Trophoblast cell (in vitro differentiated cells and primary cell): ENCODE measurements at regions not wholly inside any gene's neighbourhood (a gene's known extent, or its start where the extent isn't known, plus 50 kb on each side); places are given as distances from the start of the nearest gene placed in this dataset.

Experiments used
- DNase-seq, 2 donors: peaks; one replicate each; pipeline ENCODE4 v3.0.0-alpha.2; 2016
- H2AFZ ChIP-seq: 2 replicates; pipeline ENCODE4 v1.6.1; 2013; ENCODE audit warnings: low read length, moderate library complexity, mild to moderate bottlenecking; ENCODE audit not compliant: insufficient read depth, poor library complexity
- H2AK5ac ChIP-seq: 2 replicates; pipeline ENCODE4 v1.6.1; 2013; ENCODE audit warnings: mild to moderate bottlenecking, low read length
- H2BK120ac ChIP-seq: 2 replicates; pipeline ENCODE4 v1.6.1; 2013; ENCODE audit warnings: low read length, mild to moderate bottlenecking, moderate library complexity; ENCODE audit not compliant: insufficient read depth, poor library complexity
- H2BK12ac ChIP-seq: 2 replicates; pipeline ENCODE4 v1.6.1; 2013; ENCODE audit warnings: mild to moderate bottlenecking, low read length, moderate library complexity
- H2BK5ac ChIP-seq: 2 replicates; pipeline ENCODE4 v1.6.1; 2013; ENCODE audit warnings: low read length, low read depth, moderate library complexity, mild to moderate bottlenecking; ENCODE audit not compliant: poor library complexity
- H3K14ac ChIP-seq: 2 replicates; pipeline ENCODE4 v1.6.1; 2013; ENCODE audit warnings: mild to moderate bottlenecking, low read length
- H3K18ac ChIP-seq: 2 replicates; pipeline ENCODE4 v1.6.1; 2013; ENCODE audit warnings: mild to moderate bottlenecking, low read length
- H3K23ac ChIP-seq: 2 replicates; pipeline ENCODE4 v1.6.1; 2013; ENCODE audit warnings: low read length
- H3K27ac ChIP-seq: 2 replicates; pipeline ENCODE4 v1.5.1; 2013; ENCODE audit warnings: low read depth, mild to moderate bottlenecking, inconsistent platforms, low read length, moderate library complexity
- H3K27me3 ChIP-seq: 2 replicates; pipeline ENCODE4 v1.6.1; 2013; ENCODE audit warnings: inconsistent platforms, mild to moderate bottlenecking, low read length, moderate library complexity; ENCODE audit not compliant: insufficient read depth
- H3K36me3 ChIP-seq, 2 experiments: 1 replicate in 1 of 2; 2 replicates in 1 of 2; pipeline ENCODE4 v1.6.1; 2013; ENCODE audit warnings: low read length in 2 of 2, mild to moderate bottlenecking in 2 of 2, moderate library complexity in 1 of 2; ENCODE audit not compliant: insufficient read depth in 2 of 2, control insufficient read depth in 1 of 2
- H3K4ac ChIP-seq: 2 replicates; pipeline ENCODE4 v1.6.1; 2013; ENCODE audit warnings: low read depth, mild to moderate bottlenecking, low read length, moderate library complexity
- H3K4me1 ChIP-seq, 2 experiments: 1 replicate in 1 of 2; 2 replicates in 1 of 2; pipeline ENCODE4 v1.6.1; 2013; ENCODE audit warnings: low read length in 2 of 2, mild to moderate bottlenecking in 2 of 2, moderate library complexity in 1 of 2; ENCODE audit not compliant: insufficient read depth in 2 of 2, control insufficient read depth in 1 of 2
- H3K4me2 ChIP-seq: 2 replicates; pipeline ENCODE4 v1.6.1; 2013; ENCODE audit warnings: inconsistent platforms, mild to moderate bottlenecking, low read length, moderate library complexity
- H3K4me3 ChIP-seq: 2 replicates; pipeline ENCODE4 v1.5.1; 2013; ENCODE audit warnings: mild to moderate bottlenecking, low read depth, low read length, inconsistent platforms
- H3K79me1 ChIP-seq: one replicate; pipeline ENCODE4 v1.6.1; 2013; ENCODE audit warnings: low read length
- H3K79me2 ChIP-seq: 2 replicates; pipeline ENCODE4 v1.6.1; 2013; ENCODE audit warnings: low read length, mild to moderate bottlenecking; ENCODE audit not compliant: control insufficient read depth, insufficient read depth, poor library complexity
- H3K9ac ChIP-seq: 2 replicates; pipeline ENCODE4 v1.6.1; 2013; ENCODE audit warnings: mild to moderate bottlenecking, low read length
- H3K9me3 ChIP-seq: 2 replicates; pipeline ENCODE4 v1.6.1; 2013; ENCODE audit warnings: low read depth, mild to moderate bottlenecking, control low read depth, inconsistent platforms, low read length; ENCODE audit not compliant: insufficient read depth
- H4K12ac ChIP-seq: 2 replicates; pipeline ENCODE4 v1.6.1; 2013; ENCODE audit warnings: low read depth, mild to moderate bottlenecking, low read length, moderate library complexity
- H4K8ac ChIP-seq: 2 replicates; pipeline ENCODE4 v1.6.1; 2013; ENCODE audit warnings: low read depth, mild to moderate bottlenecking, low read length, moderate library complexity
- H4K91ac ChIP-seq: one replicate; pipeline ENCODE4 v1.6.1; 2013; ENCODE audit warnings: low read depth, mild to moderate bottlenecking, low read length, moderate library complexity
- WGBS: extraction: QIAGEN DNeasy Blood & Tissue Kit; methylation state at CpG from one replicate; pipeline ENCODE4 v1.1.7; 2013; ENCODE audit warnings: missing lambda C conversion rate; ENCODE audit not compliant: insufficient read length, insufficient coverage; ENCODE audit errors: extremely low coverage; 5-methylcytosine and 5-hydroxymethylcytosine counted together

DNA sequence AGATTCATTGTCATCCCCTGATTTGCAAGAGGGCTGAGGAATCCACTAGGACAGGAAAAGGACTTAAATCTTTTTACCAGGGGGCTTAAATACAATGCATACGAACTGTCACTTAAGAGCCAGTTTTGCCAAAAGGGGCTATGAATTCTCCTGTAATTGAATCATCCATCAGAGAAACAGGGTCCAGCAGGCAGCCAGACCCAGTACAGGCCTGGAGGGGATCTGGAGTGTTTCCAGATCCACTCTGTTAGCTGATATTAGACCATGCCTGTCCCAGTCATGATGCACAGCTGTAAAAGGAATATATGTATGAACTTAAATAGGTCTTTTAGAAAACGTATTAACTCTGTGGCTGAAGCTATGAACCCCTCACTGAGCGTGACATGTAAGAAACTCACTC is 53.8 kb upstream of the PRSS23 start:
- Histone ChIP-seq H3K27ac (peak overlapping the region; percentile 93), H4K8ac (peak overlapping the region; percentile 11), H2AFZ (no peak overlapping the region), H3K9me3 (no peaks in the 10 kb centered on the region), H3K9ac (peak overlapping the region; percentile 21), H2AK5ac (peak overlapping the region; percentile 64), H2BK5ac (peak overlapping the region; percentile 79), H3K36me3 (no peaks in the 10 kb centered on the region), H3K79me2 (peaks cover 2% of the 10 kb centered on the region), H3K4me3 (no peak overlapping the region), H3K14ac (peak overlapping the region; percentile 38), H3K23ac (no peak overlapping the region), H3K27me3 (no peaks in the 10 kb centered on the region), H3K4ac (peak overlapping the region; percentile 10), H4K12ac (no peak overlapping the region), H2BK12ac (no peak overlapping the region), H3K4me1 (peaks cover 34 to 44% of the 10 kb centered on the region in 2 experiments), H4K91ac (peak overlapping the region; percentile 93), H3K18ac (no peak overlapping the region), H3K79me1 (peaks cover 43% of the 10 kb centered on the region), H2BK120ac (peak overlapping the region; percentile 86), H3K4me2 (peak overlapping the region; percentile 24)
- no peak for DNase-seq
- no CpG with 5 or more reads among the region's 3 CpGs for WGBS

DNA sequence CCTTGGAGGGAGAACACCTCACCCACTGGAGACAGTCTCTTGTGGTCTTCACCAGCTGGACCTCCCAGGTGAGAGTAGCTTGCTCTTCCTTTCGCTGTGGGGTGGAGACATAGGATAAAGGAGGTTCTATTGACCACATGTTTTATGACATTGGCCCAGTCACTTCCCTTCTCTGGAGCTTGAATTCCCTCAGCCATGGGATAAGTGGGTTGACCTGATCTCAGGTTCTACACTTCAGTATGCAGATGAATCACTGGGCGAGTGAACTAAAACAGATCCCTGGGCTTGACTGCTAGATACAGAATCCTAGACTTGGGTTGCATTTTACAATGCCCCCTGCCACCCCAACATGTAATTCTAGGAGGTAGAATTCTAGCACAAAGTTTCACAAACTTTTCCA is 54.8 kb upstream of the PRSS23 start:
- H3K14ac ChIP-seq = peak overlapping the region; percentile 85
- H3K9ac ChIP-seq = no peak overlapping the region
- no peak overlapping the region for H2AFZ ChIP-seq
- no peak overlapping the region for H3K4me3 ChIP-seq
- no peak overlapping the region for H3K4me2 ChIP-seq
- peak overlapping the region; percentile 70 for H2BK120ac ChIP-seq
- peaks cover 4% of the 10 kb centered on the region for H3K79me2 ChIP-seq
- no CpG with 5 or more reads among the region's 2 CpGs for WGBS
- H3K27me3 ChIP-seq = no peaks in the 10 kb centered on the region
- H4K8ac ChIP-seq = peak overlapping the region; percentile 63
- H3K4ac ChIP-seq = peak overlapping the region; percentile 53
- H3K18ac ChIP-seq = peak overlapping the region; percentile 35
- peak overlapping the region; percentile 76 for H2AK5ac ChIP-seq
- H3K79me1 ChIP-seq = peaks cover 51% of the 10 kb centered on the region
- H3K23ac ChIP-seq = no peak overlapping the region
- H2BK5ac ChIP-seq = peak overlapping the region; percentile 3
- H3K9me3 ChIP-seq = no peaks in the 10 kb centered on the region
- H3K36me3 ChIP-seq = no peaks in the 10 kb centered on the region
- H3K4me1 ChIP-seq = peaks cover 40 to 51% of the 10 kb centered on the region in 2 experiments
- H4K91ac ChIP-seq = peak overlapping the region; percentile 85
- no peak overlapping the region for H4K12ac ChIP-seq
- peak overlapping the region; percentile 78 for H3K27ac ChIP-seq
- H2BK12ac ChIP-seq = peak overlapping the region; percentile 90
- peak in 1 of 2 donors; percentile 12 for DNase-seq

- Histone ChIP-seq H3K9me3 (no peaks in the 10 kb centered on the region), H2AK5ac (no peak overlapping the region), H3K4ac (peak overlapping the region; percentile 18), H2BK12ac (peak overlapping the region; percentile 72), H4K91ac (peak overlapping the region; percentile 82), H3K36me3 (no peaks in the 10 kb centered on the region), H3K14ac (peak overlapping the region; percentile 31), H3K4me1 (peaks cover 41 to 59% of the 10 kb centered on the region in 2 experiments), H4K12ac (no peak overlapping the region), H3K18ac (peak overlapping the region; percentile 28), H3K79me2 (peaks cover 6% of the 10 kb centered on the region), H2BK5ac (peak overlapping the region; percentile 61), H3K9ac (no peak overlapping the region), H2BK120ac (peak overlapping the region; percentile 69), H4K8ac (peak overlapping the region; percentile 27), H2AFZ (no peak overlapping the region), H3K4me2 (no peak overlapping the region), H3K27me3 (no peaks in the 10 kb centered on the region), H3K4me3 (no peak overlapping the region), H3K23ac (no peak overlapping the region), H3K27ac (peak overlapping the region; percentile 76), H3K79me1 (peaks cover 62% of the 10 kb centered on the region)
- DNase-seq = peak; percentile 85 to 89
- no CpG with 5 or more reads among the region's 7 CpGs for WGBS
Observed at GRCh38 chr11:86743223-86744118, 56.9 kb upstream of the PRSS23 start.

GRCh38 chr11:86741839-86742805 is 58.2 kb upstream of the PRSS23 start:
- H4K12ac ChIP-seq = no peak overlapping the region
- H3K4me3 ChIP-seq = no peak overlapping the region
- no CpG with 5 or more reads among the region's 6 CpGs for WGBS
- peaks cover 31 to 48% of the 10 kb centered on the region in 2 experiments for H3K4me1 ChIP-seq
- peak overlapping the region; percentile 83 for H3K14ac ChIP-seq
- H3K18ac ChIP-seq = peak overlapping the region; percentile 65
- peaks cover 51% of the 10 kb centered on the region for H3K79me1 ChIP-seq
- peak overlapping the region; percentile 81 for H2BK5ac ChIP-seq
- H3K27ac ChIP-seq = peak overlapping the region; percentile 37
- H3K79me2 ChIP-seq = peaks cover 6% of the 10 kb centered on the region
- no peaks in the 10 kb centered on the region for H3K36me3 ChIP-seq
- peak in 1 of 2 donors; percentile 50 for DNase-seq
- peak overlapping the region; percentile 22 for H3K4ac ChIP-seq
- no peak overlapping the region for H3K23ac ChIP-seq
- no peaks in the 10 kb centered on the region for H3K27me3 ChIP-seq
- no peaks in the 10 kb centered on the region for H3K9me3 ChIP-seq
- no peak overlapping the region for H3K4me2 ChIP-seq
- peak overlapping the region; percentile 69 for H2BK120ac ChIP-seq
- H2AFZ ChIP-seq = peak overlapping the region; percentile 15
- peak overlapping the region; percentile 88 for H2AK5ac ChIP-seq
- peak overlapping the region; percentile 91 for H2BK12ac ChIP-seq
- H4K8ac ChIP-seq = peak overlapping the region; percentile 59
- H3K9ac ChIP-seq = no peak overlapping the region
- peak overlapping the region; percentile 82 for H4K91ac ChIP-seq
